ENCODE measurements at regions not wholly inside any gene's neighbourhood (a gene's known extent, or its start where the extent isn't known, plus 50 kb on each side); places are given as distances from the start of the nearest gene placed in this dataset.
"Not testable (repeated sequence)": the region's sequence is repeated elsewhere in the genome, so short reads cannot be mapped to it uniquely, and the experiment has no call there.

- no peak for DNase-seq (ENCODE audit: low read depth)
These were observed 77.0 kb downstream of the CCDC71L start for GRCh38 chr7:106583706-106584690.

- DNase-seq (ENCODE audit: low read depth), result no peak
These were observed 77.9 kb downstream of the CCDC71L start for GRCh38 chr7:106583100-106583499.

- no peak for DNase-seq (ENCODE audit: low read depth)
These were observed 78.6 kb downstream of the CCDC71L start for GRCh38 chr7:106582365-106582764.

GRCh38 chr7:106579086-106579485, 81.9 kb downstream of the CCDC71L start:
- DNase-seq (ENCODE audit: low read depth), result not testable (repeated sequence)

- DNase-seq (ENCODE audit: low read depth), result no peak
These were observed 85.7 kb downstream of the CCDC71L start for GRCh38 chr7:106575138-106575823.

- DNase-seq (ENCODE audit: low read depth), result no peak
These were observed 87.2 kb downstream of the CCDC71L start for GRCh38 chr7:106573738-106574137.

GRCh38 chr7:106573125-106573663, 87.8 kb downstream of the CCDC71L start:
- no peak for DNase-seq (ENCODE audit: low read depth)

GRCh38 chr7:106572394-106573124, 88.4 kb downstream of the CCDC71L start:
- DNase-seq (ENCODE audit: low read depth), result no peak

- no peak for DNase-seq (ENCODE audit: low read depth)
These were observed 89.4 kb downstream of the CCDC71L start for GRCh38 chr7:106571563-106571962.

- no peak for DNase-seq (ENCODE audit: low read depth)
These were observed 90.0 kb downstream of the CCDC71L start for GRCh38 chr7:106570948-106571418.

- DNase-seq (ENCODE audit: low read depth), result no peak
These were observed 90.8 kb downstream of the CCDC71L start for GRCh38 chr7:106570146-106570545.

GRCh38 chr7:106569500-106569929, 91.4 kb downstream of the CCDC71L start:
- no peak for DNase-seq (ENCODE audit: low read depth)

GRCh38 chr7:106568680-106569499, 92.1 kb downstream of the CCDC71L start:
- DNase-seq (ENCODE audit: low read depth), result no peak

GRCh38 chr7:106568002-106568679, 92.8 kb downstream of the CCDC71L start:
- no peak for DNase-seq (ENCODE audit: low read depth)

GRCh38 chr7:106567204-106568001, 93.6 kb downstream of the CCDC71L start:
- not testable (repeated sequence) for DNase-seq (ENCODE audit: low read depth)

GRCh38 chr7:106566672-106567071, 94.3 kb downstream of the CCDC71L start:
- DNase-seq (ENCODE audit: low read depth), result no peak

- DNase-seq (ENCODE audit: low read depth), result no peak
These were observed 94.8 kb downstream of the CCDC71L start for GRCh38 chr7:106566196-106566595.

- no peak for DNase-seq (ENCODE audit: low read depth)
These were observed 95.5 kb downstream of the CCDC71L start for GRCh38 chr7:106565428-106565827.

GRCh38 chr7:106563466-106564150, 97.3 kb downstream of the CCDC71L start:
- no peak for DNase-seq (ENCODE audit: low read depth)
